ENCODE measurements at regions not wholly inside any gene's neighbourhood (a gene's known extent, or its start where the extent isn't known, plus 50 kb on each side); places are given as distances from the start of the nearest gene placed in this dataset.

DNA sequence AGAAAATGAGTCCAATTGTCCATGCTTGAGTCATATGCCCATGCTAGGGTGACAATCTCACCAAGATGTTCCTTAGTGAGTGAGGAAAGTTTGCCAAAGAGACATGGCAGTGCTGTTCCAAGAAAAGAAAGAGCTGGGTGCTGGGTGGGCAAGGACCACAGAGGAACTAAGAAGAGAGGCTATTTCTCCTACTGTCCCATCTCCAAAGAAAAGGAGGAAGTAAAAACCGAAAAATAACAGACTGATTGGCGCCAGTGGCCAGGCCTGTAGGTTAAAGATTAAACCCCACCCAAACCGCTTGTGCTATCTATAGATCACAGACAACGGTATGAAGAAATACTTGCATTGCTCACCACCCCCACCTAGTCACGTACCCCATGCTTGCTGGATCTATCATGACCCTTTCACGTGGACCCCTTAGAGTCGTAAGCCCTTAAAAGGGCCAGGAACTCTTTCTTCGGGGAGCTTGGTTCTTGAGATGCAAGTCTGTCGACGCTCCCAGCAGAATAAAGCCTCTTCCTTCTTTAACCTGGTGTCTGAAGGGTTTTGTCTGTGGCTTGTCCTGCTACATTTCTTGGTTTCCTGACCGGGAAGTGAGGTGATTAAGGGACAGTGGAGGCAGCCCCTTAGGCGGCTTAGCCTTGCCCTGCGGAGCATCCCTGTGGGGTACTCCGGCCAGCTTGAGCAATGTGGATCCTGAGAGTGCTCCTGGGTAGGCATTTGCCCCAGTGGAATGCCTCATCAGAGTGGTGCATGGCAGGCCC lies 606.5 kb downstream of the UQCRFS1 start:
- H3K9me3 ChIP-seq = no peaks in the 10 kb centered on the region
- no peaks in the 10 kb centered on the region for H3K36me3 ChIP-seq
- H3K27ac ChIP-seq = no peak overlapping the region
- intact Hi-C loops (cut with DNase I) = no loop called here
- H3K4me3 ChIP-seq = no peak overlapping the region
- TF ChIP-seq, protein P1, sequence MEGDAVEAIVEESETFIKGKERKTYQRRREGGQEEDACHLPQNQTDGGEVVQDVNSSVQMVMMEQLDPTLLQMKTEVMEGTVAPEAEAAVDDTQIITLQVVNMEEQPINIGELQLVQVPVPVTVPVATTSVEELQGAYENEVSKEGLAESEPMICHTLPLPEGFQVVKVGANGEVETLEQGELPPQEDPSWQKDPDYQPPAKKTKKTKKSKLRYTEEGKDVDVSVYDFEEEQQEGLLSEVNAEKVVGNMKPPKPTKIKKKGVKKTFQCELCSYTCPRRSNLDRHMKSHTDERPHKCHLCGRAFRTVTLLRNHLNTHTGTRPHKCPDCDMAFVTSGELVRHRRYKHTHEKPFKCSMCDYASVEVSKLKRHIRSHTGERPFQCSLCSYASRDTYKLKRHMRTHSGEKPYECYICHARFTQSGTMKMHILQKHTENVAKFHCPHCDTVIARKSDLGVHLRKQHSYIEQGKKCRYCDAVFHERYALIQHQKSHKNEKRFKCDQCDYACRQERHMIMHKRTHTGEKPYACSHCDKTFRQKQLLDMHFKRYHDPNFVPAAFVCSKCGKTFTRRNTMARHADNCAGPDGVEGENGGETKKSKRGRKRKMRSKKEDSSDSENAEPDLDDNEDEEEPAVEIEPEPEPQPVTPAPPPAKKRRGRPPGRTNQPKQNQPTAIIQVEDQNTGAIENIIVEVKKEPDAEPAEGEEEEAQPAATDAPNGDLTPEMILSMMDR (IDR thresholded peaks at IDR 0.05) = no peak
- H3K27me3 ChIP-seq = no peaks in the 10 kb centered on the region
- no peaks in the 10 kb centered on the region for H3K4me1 ChIP-seq
- no peak for DNase-seq (ENCODE audit: low spot score in 2 of 2)

DNA sequence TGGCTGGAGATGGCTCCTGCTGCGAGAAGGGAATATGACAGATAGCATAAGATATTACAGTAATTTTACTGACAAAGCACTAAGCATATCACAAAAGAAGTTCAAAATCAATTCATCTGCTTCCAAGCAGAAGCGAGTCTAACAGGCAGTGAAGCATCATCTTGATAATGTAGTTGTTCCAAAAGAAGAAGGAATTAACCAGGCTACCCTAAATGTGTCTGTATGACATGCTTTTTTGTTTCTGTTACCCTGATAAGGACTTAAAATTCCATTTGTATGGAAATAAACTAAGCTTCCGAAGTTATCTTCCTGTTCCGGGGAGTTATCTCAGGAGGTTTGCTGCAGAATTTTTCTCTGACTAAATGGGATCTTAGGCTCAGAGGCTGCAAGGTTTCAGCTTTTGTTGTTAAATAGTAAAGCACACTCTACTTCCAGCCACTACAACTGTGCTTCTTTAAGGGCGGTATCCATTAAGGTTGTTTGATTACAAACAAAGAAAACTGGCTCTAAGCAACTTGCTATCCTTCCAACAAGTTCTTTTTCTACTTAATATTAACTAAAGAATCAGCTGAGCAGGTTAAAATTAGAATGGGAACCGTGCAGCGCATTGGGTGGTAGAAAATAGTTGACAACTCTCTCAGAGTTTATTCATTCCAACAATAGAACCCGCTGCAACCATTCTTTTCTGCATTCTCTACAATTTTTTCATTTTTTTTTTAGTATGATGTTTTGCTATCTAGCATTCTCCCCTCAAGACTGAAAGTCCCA lies 607.3 kb downstream of the UQCRFS1 start:
- no peak for DNase-seq (ENCODE audit: low spot score in 2 of 2)
- H3K27ac ChIP-seq = no peak overlapping the region
- TF ChIP-seq, protein P1 (IDR thresholded peaks at IDR 0.05) = no peak
- no peaks in the 10 kb centered on the region for H3K36me3 ChIP-seq
- intact Hi-C loops (cut with DNase I) = no loop called here
- no peaks in the 10 kb centered on the region for H3K9me3 ChIP-seq
- H3K27me3 ChIP-seq = no peaks in the 10 kb centered on the region
- no peaks in the 10 kb centered on the region for H3K4me1 ChIP-seq
- H3K4me3 ChIP-seq = no peak overlapping the region

DNA sequence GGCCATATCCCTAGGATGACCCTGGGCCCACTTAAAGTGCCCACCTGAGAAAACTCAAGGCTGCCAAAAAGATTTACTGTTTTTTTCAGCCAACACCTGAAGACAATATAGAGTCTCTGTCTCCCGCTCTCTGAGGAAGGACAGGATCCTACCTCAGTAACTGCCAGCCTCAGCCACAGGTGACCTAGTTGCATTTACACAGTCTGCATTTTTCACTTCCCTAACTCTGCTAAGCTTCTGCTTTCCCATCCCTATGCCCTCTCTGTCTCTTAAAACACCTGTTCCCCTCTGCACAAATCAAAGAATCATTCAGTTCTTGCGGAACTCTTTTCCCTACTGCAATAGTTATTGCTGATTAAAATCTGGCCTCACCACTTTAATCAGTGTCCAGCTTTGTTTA lies 609.5 kb downstream of the UQCRFS1 start:
- Histone ChIP-seq H3K9me3 (no peaks in the 10 kb centered on the region), H3K27me3 (no peaks in the 10 kb centered on the region), H3K36me3 (no peaks in the 10 kb centered on the region), H3K4me3 (no peak overlapping the region), H3K27ac (no peak overlapping the region), H3K4me1 (no peaks in the 10 kb centered on the region)
- intact Hi-C loops (cut with DNase I) = no loop called here
- TF ChIP-seq, protein P1 (IDR thresholded peaks at IDR 0.05) = no peak
- no peak for DNase-seq (ENCODE audit: low spot score in 2 of 2)

DNA sequence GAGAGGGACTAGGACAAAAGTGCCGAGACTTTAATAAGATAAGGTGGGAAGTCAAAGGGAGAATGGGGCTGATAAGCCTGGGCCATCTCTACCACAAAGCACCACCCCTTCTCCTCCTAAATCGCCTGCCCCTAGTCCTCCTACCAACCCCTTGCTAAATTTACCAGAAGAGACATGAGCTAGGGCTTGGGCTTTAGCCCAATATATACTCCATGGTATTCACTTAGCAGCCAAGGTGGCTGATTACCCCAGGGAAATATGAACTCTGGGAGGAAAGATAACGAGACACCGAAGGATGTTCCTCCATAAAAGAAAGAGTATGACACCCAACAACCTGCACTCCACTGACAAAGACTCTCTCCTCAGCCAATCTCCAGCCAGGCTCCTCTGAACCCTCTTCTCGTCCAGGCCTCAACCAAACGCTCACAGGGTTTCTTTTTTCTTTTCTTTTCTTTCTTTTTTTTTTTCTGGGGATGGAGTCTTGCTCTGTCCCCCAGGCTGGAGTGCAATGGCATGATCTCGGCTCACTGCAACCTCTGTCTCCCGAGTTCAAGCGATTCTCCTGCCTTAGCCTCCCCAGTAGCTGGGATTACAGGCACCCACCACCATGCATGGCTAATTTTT lies 610.2 kb downstream of the UQCRFS1 start:
- DNase-seq (ENCODE audit: low spot score in 2 of 2) = no peak
- H3K4me1 ChIP-seq = no peaks in the 10 kb centered on the region
- H3K27me3 ChIP-seq = no peaks in the 10 kb centered on the region
- no peak overlapping the region for H3K4me3 ChIP-seq
- H3K27ac ChIP-seq = no peak overlapping the region
- no peaks in the 10 kb centered on the region for H3K9me3 ChIP-seq
- TF ChIP-seq, protein P1 (IDR thresholded peaks at IDR 0.05) = no peak
- no peaks in the 10 kb centered on the region for H3K36me3 ChIP-seq
- intact Hi-C loops (cut with DNase I) = no loop called here

DNA sequence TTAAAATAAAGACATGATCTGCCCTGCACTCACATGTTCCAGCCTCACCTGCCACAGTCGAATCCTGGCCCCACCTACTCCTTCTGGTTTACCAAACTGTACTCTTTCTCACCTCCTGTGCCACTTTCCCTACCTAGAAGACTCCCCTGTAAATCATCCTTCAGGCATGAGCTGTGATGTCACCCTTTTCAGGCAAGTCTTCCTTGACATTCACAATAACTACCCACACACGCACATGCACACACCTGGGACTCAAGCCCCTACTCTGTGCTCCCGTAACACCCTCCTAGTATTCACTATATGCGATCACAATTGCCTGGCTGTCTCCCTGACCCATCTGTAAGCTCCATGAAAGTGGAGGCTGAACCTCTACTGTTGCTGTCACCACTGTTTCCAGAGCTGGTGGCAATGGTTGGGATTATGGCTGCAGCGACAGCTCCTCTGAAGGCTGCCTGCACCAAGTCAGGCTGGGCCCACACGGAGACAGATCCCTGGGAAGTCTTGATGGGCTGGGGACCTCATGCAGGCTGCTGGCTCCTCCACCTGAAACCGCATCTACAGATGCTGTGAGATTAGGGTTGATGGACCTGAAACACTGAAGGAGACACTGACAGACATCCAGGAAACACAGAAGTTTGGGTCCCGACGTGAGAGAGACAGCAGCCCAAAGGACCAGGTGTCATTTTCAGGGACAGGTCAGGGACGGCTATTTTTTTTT lies 611.1 kb downstream of the UQCRFS1 start:
- Histone ChIP-seq H3K36me3 (no peaks in the 10 kb centered on the region), H3K9me3 (no peaks in the 10 kb centered on the region), H3K4me3 (no peak overlapping the region), H3K27ac (no peak overlapping the region), H3K27me3 (no peaks in the 10 kb centered on the region), H3K4me1 (no peaks in the 10 kb centered on the region)
- intact Hi-C loops (cut with DNase I) = no loop called here
- no peak for DNase-seq (ENCODE audit: low spot score in 2 of 2)
- TF ChIP-seq, protein P1 (IDR thresholded peaks at IDR 0.05) = no peak
